ENCODE measurements at regions not wholly inside any gene's neighbourhood (a gene's known extent, or its start where the extent isn't known, plus 50 kb on each side); places are given as distances from the start of the nearest gene placed in this dataset.

- Mint-ChIP-seq H3K9me3 (peaks cover 5 to 19% of the 10 kb centered on the region in 2 donors), H3K27me3 (no peaks in the 10 kb centered on the region), H3K4me3 (no peak overlapping the region), H3K27ac (no peak overlapping the region), H3K4me1 (ENCODE audit: low read depth in 2 of 2) (no peaks in the 10 kb centered on the region), H3K36me3 (ENCODE audit: insufficient read depth) (no peaks in the 10 kb centered on the region)
- ATAC-seq (replicated peaks) (no peak), DNase-seq (no peak)
These were observed 972.2 kb downstream of the SQOR start for GRCh38 chr15:46607077-46607476.

- Mint-ChIP-seq H3K4me3 (no peak overlapping the region), H3K36me3 (ENCODE audit: insufficient read depth) (no peaks in the 10 kb centered on the region), H3K4me1 (ENCODE audit: low read depth in 2 of 2) (no peaks in the 10 kb centered on the region), H3K27me3 (no peaks in the 10 kb centered on the region), H3K27ac (no peak overlapping the region), H3K9me3 (peaks cover 11 to 28% of the 10 kb centered on the region in 2 donors)
- DNase-seq, result no peak
- no peak for ATAC-seq (replicated peaks)
These were observed 981.2 kb downstream of the SQOR start for GRCh38 chr15:46616033-46616432.

- H3K27ac Mint-ChIP-seq, result no peak overlapping the region
- ATAC-seq (replicated peaks) (no peak), DNase-seq (no peak)
- H3K36me3 Mint-ChIP-seq (ENCODE audit: insufficient read depth), result no peaks in the 10 kb centered on the region
- peaks cover 11 to 28% of the 10 kb centered on the region in 2 donors for H3K9me3 Mint-ChIP-seq
- H3K4me3 Mint-ChIP-seq, result no peak overlapping the region
- no peaks in the 10 kb centered on the region for H3K27me3 Mint-ChIP-seq
- H3K4me1 Mint-ChIP-seq (ENCODE audit: low read depth in 2 of 2), result no peaks in the 10 kb centered on the region
These were observed 982.7 kb downstream of the SQOR start for GRCh38 chr15:46617507-46617906.

- Mint-ChIP-seq H3K27ac (no peak overlapping the region), H3K4me1 (ENCODE audit: low read depth in 2 of 2) (no peaks in the 10 kb centered on the region), H3K9me3 (peaks cover 11 to 28% of the 10 kb centered on the region in 2 donors), H3K36me3 (ENCODE audit: insufficient read depth) (no peaks in the 10 kb centered on the region), H3K27me3 (no peaks in the 10 kb centered on the region), H3K4me3 (no peak overlapping the region)
- no peak for ATAC-seq (replicated peaks)
- no peak for DNase-seq
These were observed 984.2 kb downstream of the SQOR start for GRCh38 chr15:46618984-46619383.

DNA sequence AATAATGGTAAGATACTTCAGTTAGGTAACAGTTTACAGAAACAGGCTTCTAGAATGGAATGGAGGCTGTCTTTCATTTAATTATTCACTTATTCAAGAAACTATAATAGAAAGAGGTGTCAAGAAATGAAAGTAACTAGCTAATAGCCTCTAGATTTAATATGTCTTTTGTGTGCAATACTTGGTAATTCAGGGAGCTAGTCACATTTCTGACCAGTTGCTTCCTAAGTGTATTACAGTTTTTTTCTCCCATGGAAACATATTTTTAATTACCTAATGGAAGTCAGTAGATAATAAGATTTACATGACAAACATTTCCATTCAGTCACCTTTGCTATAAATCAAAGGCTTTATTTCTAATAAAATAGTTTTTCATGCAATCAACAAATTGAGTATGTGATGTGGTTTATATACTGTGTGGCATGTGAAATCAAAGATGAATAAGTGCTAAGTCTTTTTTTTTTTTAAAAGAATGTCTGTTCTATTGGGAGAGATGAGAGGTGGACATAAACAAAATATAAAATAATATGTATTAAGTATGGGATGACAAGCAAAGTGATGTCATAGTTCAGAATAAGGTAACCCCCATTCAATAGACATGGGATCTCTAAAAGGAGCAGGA lies 985.7 kb downstream of the SQOR start:
- ATAC-seq (replicated peaks) (no peak), DNase-seq (no peak)
- Mint-ChIP-seq H3K4me3 (no peak overlapping the region), H3K9me3 (peaks cover 10 to 28% of the 10 kb centered on the region in 2 donors), H3K4me1 (ENCODE audit: low read depth in 2 of 2) (no peaks in the 10 kb centered on the region), H3K36me3 (ENCODE audit: insufficient read depth) (no peaks in the 10 kb centered on the region), H3K27ac (no peak overlapping the region), H3K27me3 (no peaks in the 10 kb centered on the region)

DNA sequence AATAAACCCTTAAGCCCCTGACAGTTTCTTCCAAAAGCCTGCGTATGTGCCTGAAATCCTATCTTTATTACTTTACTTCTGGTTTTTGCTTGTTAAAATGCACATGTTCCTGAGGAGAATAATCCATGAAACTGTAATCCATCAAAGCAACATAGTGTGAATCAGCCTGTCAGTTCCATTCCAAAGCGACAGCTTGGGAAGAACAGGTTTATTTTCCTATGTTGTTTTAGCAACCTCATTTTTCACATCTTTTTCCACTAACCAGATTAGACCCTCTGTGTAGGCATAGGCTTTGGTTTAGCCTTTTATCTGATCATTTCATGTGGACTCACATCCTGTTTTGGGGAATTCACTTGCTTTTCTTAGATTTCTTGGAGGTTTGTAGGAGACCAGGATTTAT lies 988.0 kb downstream of the SQOR start:
- Mint-ChIP-seq H3K36me3 (ENCODE audit: insufficient read depth) (no peaks in the 10 kb centered on the region), H3K4me3 (no peak overlapping the region), H3K27ac (no peak overlapping the region), H3K4me1 (ENCODE audit: low read depth in 2 of 2) (no peaks in the 10 kb centered on the region), H3K27me3 (no peaks in the 10 kb centered on the region), H3K9me3 (peaks cover 4 to 11% of the 10 kb centered on the region in 2 donors)
- DNase-seq, result no peak
- no peak for ATAC-seq (replicated peaks)

DNA sequence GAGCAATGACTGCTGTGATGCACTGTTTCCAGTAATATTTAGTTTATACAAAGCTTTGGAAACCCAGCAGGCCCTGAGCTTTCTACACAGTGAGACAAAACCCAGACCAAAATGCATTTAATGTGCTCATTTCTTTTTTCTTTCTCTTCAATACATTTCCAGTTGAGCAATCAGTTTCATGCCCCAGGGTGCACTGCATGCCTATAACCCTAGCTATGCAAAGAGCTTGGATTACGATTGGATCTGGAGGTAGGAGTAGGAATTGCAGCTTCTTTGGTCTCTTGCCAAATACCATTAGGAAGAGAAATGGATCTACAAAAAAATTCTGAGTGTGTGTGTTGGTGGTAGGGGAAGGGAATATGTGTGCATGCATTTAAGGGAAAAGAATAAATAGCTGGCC lies 1001.4 kb downstream of the SQOR start:
- Mint-ChIP-seq H3K36me3 (ENCODE audit: insufficient read depth) (no peaks in the 10 kb centered on the region), H3K27ac (no peak overlapping the region), H3K27me3 (no peaks in the 10 kb centered on the region), H3K9me3 (peaks cover 0 to 5% of the 10 kb centered on the region in 2 donors), H3K4me3 (no peak overlapping the region), H3K4me1 (ENCODE audit: low read depth in 2 of 2) (no peaks in the 10 kb centered on the region)
- ATAC-seq (replicated peaks) (no peak), DNase-seq (no peak)

GRCh38 chr15:46644501-46645481 lies 1010.0 kb downstream of the SQOR start:
- Mint-ChIP-seq H3K36me3 (ENCODE audit: insufficient read depth) (no peaks in the 10 kb centered on the region), H3K9me3 (peaks cover 3 to 19% of the 10 kb centered on the region in 2 donors), H3K27me3 (no peaks in the 10 kb centered on the region), H3K4me3 (no peak overlapping the region), H3K27ac (no peak overlapping the region), H3K4me1 (ENCODE audit: low read depth in 2 of 2) (no peaks in the 10 kb centered on the region)
- DNase-seq, result no peak
- no peak for ATAC-seq (replicated peaks)

- Mint-ChIP-seq H3K9me3 (peaks cover 3 to 19% of the 10 kb centered on the region in 2 donors), H3K4me3 (no peak overlapping the region), H3K4me1 (ENCODE audit: low read depth in 2 of 2) (no peaks in the 10 kb centered on the region), H3K27ac (no peak overlapping the region), H3K36me3 (ENCODE audit: insufficient read depth) (no peaks in the 10 kb centered on the region), H3K27me3 (no peaks in the 10 kb centered on the region)
- ATAC-seq (replicated peaks), result no peak
- no peak for DNase-seq
These were observed 1011.7 kb downstream of the SQOR start for GRCh38 chr15:46646490-46646889.

DNA sequence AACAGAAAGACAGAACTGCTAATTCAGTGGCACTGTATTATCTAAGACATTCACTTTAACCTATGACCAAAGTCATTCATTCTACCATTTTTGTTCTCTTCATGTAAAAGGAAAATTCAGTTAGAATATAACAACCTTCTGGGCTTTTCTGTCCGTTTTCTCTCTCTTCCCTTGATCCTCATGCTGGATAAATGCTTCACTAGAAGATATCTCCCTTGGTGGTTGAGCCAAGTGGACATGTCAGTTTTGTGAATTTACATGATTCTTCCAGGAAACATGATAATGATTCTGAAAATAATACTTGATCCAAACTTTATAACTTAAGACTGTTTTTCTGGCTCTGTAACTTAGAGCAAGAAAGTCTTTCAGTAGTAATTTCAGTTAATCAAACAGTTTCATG lies 1012.2 kb downstream of the SQOR start:
- H3K4me1 Mint-ChIP-seq (ENCODE audit: low read depth in 2 of 2), result no peaks in the 10 kb centered on the region
- no peaks in the 10 kb centered on the region for H3K36me3 Mint-ChIP-seq (ENCODE audit: insufficient read depth)
- ATAC-seq (replicated peaks) (no peak), DNase-seq (no peak)
- no peak overlapping the region for H3K4me3 Mint-ChIP-seq
- H3K27me3 Mint-ChIP-seq, result no peaks in the 10 kb centered on the region
- peaks cover 3 to 19% of the 10 kb centered on the region in 2 donors for H3K9me3 Mint-ChIP-seq
- H3K27ac Mint-ChIP-seq, result no peak overlapping the region

GRCh38 chr15:46652266-46652665 lies 1017.4 kb downstream of the SQOR start:
- Mint-ChIP-seq H3K9me3 (peaks cover 0 to 7% of the 10 kb centered on the region in 2 donors), H3K4me3 (no peak overlapping the region), H3K27me3 (no peaks in the 10 kb centered on the region), H3K27ac (no peak overlapping the region), H3K36me3 (ENCODE audit: insufficient read depth) (no peaks in the 10 kb centered on the region), H3K4me1 (ENCODE audit: low read depth in 2 of 2) (no peaks in the 10 kb centered on the region)
- ATAC-seq (replicated peaks), result no peak
- no peak for DNase-seq

- ATAC-seq (replicated peaks) (no peak), DNase-seq (no peak)
- no peaks in the 10 kb centered on the region for H3K27me3 Mint-ChIP-seq
These were observed 1020.2 kb downstream of the SQOR start for GRCh38 chr15:46654993-46655392.

GRCh38 chr15:46660096-46660842 lies 1025.4 kb downstream of the SQOR start:
- no peak overlapping the region for H3K27ac Mint-ChIP-seq
- no peak for DNase-seq
- peaks cover 9 to 28% of the 10 kb centered on the region in 2 donors for H3K9me3 Mint-ChIP-seq
- H3K27me3 Mint-ChIP-seq, result no peaks in the 10 kb centered on the region
- no peak overlapping the region for H3K4me3 Mint-ChIP-seq
- ATAC-seq (replicated peaks), result no peak
- H3K4me1 Mint-ChIP-seq (ENCODE audit: low read depth in 2 of 2), result no peaks in the 10 kb centered on the region
- H3K36me3 Mint-ChIP-seq (ENCODE audit: insufficient read depth), result no peaks in the 10 kb centered on the region

More at GRCh38 chr15:46654993-46655392, 1020.2 kb downstream of the SQOR start:
- Mint-ChIP-seq H3K27ac (no peak overlapping the region), H3K36me3 (ENCODE audit: insufficient read depth) (no peaks in the 10 kb centered on the region), H3K4me3 (no peak overlapping the region), H3K4me1 (ENCODE audit: low read depth in 2 of 2) (no peaks in the 10 kb centered on the region), H3K9me3 (peaks cover 7 to 11% of the 10 kb centered on the region in 2 donors)
